NCI-H2029 treated with DMSO at 0.1 percent for 48 hours (cell line): ENCODE measurements at regions not wholly inside any gene's neighbourhood (a gene's known extent, or its start where the extent isn't known, plus 50 kb on each side); places are given as distances from the start of the nearest gene placed in this dataset.
"Not testable (repeated sequence)": the region's sequence is repeated elsewhere in the genome, so short reads cannot be mapped to it uniquely, and the experiment has no call there.

Source experiments
- DNase-seq: peaks from one replicate; lab custom pipeline; 2025; lab: John Stamatoyannopoulos, UW

- DNase-seq = no peak
These were observed 99.8 kb upstream of the PMCH start for GRCh38 chr12:102297412-102297811.

DNA sequence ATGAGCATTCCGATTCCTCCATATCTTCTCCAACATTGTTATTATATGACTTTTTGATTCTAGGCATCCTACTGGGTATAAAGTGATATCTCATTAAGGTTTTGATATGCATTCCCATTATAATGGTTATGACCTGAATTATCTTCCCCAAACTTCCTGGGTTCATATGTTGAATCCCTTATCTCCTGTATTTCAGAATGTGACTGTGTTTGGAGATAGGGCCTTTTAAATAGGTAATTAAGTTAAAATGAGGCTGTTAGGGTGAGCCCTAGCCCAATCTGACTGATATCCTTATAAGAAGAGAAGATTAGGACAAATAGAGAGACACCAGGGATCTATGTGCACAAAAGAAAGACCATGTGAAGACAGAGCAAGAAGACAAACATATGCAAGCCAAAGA is 96.9 kb upstream of the PMCH start:
- DNase-seq = no peak

DNA sequence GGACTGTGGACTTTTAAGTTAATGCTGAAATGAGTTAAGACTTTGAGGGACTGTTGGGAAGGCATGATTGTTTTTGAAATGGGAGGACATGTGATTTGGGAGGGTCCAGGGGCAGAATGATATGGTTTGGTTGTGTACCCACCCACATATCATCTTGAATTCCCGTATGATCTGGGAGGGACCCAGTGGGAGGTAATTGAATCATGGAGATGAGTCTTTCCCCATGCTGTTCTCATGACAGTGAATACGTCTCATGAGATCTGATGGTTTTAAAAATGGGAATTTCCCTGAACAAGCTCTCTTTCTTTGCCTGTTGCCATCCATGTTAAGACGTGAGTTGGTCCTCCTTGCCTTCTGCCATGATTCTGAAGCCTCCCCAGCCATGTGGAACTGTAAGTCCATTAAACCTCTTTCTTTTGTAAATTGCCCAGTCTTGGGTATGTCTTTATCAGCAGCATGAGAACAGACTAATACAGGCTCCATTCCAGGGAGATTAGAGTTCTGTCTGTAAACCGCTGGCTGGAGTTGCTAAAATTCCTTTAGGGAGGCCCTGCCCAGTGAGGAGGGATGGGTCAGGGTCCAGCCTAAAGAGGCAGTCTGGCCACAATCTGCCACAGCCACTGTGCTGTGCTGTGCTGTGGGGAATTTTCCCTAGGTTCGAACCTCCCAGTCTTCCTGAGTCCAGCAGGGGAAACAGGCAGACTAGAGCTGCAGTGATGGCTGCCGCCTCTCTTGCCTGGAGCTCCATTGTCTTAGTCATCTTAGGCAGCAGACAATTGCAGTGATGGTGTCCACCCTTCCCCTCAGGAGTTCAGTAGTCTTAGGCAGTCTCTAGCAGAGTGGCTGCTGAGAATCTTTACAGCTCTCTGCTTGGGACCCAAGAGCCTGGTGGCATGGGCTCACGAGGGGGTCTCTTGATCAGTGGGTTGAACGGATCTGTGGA is 94.1 kb upstream of the PMCH start:
- not testable (repeated sequence) for DNase-seq

DNA sequence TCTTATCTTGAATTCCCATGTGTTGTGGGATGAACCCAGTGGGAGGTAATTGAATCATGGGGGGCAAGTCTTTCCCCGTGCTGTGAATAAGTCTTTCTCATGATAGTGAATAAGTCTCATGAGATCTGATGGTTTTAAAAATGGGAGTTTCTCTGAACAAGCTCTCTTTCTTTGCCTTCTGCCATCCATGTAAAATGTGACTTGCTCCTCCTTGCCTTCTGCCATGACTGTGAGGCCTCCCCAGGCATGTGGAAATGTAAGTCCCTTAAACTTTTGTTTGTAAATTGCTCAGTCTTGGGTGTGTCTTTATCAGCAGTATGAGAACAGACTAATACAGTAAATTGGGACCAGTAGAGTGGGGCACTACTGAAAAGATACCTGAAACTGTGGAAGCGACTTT is 92.1 kb upstream of the PMCH start:
- DNase-seq = not testable (repeated sequence)

- DNase-seq = no peak
These were observed 83.6 kb upstream of the PMCH start for GRCh38 chr12:102281231-102281630.

GRCh38 chr12:102255687-102256086 is 58.1 kb upstream of the PMCH start:
- DNase-seq = not testable (repeated sequence)

DNA sequence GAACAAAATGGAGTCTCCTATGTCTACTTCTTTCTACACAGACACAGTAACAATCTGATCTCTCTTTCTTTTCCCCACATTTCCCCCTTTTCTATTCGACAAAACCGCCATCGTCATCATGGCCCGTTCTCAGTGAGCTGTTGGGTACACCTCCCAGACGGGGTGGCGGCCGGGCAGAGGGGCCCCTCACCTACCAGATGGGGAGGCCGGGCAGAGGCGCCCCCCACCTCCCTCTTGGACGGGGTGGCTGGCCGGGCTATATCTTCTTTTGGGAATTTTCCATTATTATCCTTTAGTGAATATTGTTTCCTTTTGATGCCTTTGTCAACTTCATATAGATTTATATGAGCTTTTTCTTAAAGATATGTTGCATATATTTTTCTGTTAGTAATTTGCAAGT is 53.4 kb upstream of the PMCH start:
- DNase-seq = not testable (repeated sequence)

DNA sequence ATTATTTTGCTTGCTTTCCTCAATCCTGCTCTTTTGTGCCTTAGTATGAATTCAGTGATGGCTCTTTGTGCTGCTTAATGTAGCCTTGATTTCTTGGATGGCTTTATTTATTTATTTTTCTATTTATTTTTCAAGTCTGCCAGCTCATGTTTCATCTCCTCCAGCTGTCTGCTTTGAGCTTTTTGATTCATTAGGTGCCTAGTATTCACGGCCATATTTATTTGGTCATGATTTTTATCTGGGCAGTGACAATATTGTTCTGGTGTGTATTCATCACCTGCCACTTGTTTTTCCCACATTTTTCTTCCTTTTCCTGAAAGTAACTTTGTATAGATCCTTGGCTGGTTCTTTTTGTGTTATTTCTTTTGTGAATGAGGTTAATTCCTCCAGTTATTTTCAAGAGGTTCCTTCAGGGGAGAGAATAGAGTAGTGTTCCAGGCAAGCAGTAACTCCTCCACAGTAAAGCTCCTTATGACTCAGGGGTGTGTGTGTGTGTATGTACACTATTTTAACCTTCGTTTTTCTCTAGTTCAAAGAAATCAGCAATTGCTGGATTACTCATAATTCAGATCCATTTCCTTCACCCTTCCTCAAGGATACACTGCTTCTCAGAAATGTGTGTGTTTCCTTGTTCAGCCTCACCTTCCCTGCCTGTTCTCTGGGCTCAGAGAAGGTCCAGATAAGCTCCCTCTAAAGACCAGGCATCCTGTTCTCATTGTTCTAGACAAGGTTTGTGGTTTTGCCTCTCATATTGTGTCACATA is 51.6 kb upstream of the PMCH start:
- DNase-seq = no peak
